ENCODE measurements at regions not wholly inside any gene's neighbourhood (a gene's known extent, or its start where the extent isn't known, plus 50 kb on each side); places are given as distances from the start of the nearest gene placed in this dataset.

GRCh38 chr16:59729613-59730012 lies 995.5 kb upstream of the GOT2 start:
- no peak for TF ChIP-seq JUND (IDR thresholded peaks at IDR 0.05; ENCODE audit: low read depth)
- DNase-seq (ENCODE audit: low read depth in 1 of 2, low spot score in 1 of 2) = no peak
- in situ Hi-C loops (cut with HindIII; ENCODE audit: low pct_unique_long_range_greater_than_20kb, low sequenced_read_pairs) = no loop called here

GRCh38 chr16:59719121-59719520 lies 985.0 kb upstream of the GOT2 start:
- in situ Hi-C loops (cut with HindIII; ENCODE audit: low pct_unique_long_range_greater_than_20kb, low sequenced_read_pairs) = no loop called here
- TF ChIP-seq JUND (IDR thresholded peaks at IDR 0.05; ENCODE audit: low read depth) = no peak
- no peak for DNase-seq (ENCODE audit: low read depth in 1 of 2, low spot score in 1 of 2)

- in situ Hi-C loops (cut with HindIII; ENCODE audit: low pct_unique_long_range_greater_than_20kb, low sequenced_read_pairs) = no loop called here
These were observed 973.5 kb upstream of the GOT2 start for GRCh38 chr16:59707436-59708226.

GRCh38 chr16:59701963-59702930 lies 968.1 kb upstream of the GOT2 start:
- in situ Hi-C loops (cut with HindIII; ENCODE audit: low pct_unique_long_range_greater_than_20kb, low sequenced_read_pairs) = no loop called here
- DNase-seq (ENCODE audit: low read depth in 1 of 2, low spot score in 1 of 2) = no peak
- TF ChIP-seq JUND (IDR thresholded peaks at IDR 0.05; ENCODE audit: low read depth) = no peak

More at GRCh38 chr16:59707436-59708226, 973.5 kb upstream of the GOT2 start:
- no peak for DNase-seq (ENCODE audit: low read depth in 1 of 2, low spot score in 1 of 2)
- TF ChIP-seq JUND (IDR thresholded peaks at IDR 0.05; ENCODE audit: low read depth) = no peak

GRCh38 chr16:59699786-59700185 lies 965.7 kb upstream of the GOT2 start:
- in situ Hi-C loops (cut with HindIII; ENCODE audit: low pct_unique_long_range_greater_than_20kb, low sequenced_read_pairs) = no loop called here
- TF ChIP-seq JUND (IDR thresholded peaks at IDR 0.05; ENCODE audit: low read depth) = no peak
- no peak for DNase-seq (ENCODE audit: low read depth in 1 of 2, low spot score in 1 of 2)

GRCh38 chr16:59698346-59699020 lies 964.4 kb upstream of the GOT2 start:
- in situ Hi-C loops (cut with HindIII; ENCODE audit: low pct_unique_long_range_greater_than_20kb, low sequenced_read_pairs) = no loop called here
- no peak for TF ChIP-seq JUND (IDR thresholded peaks at IDR 0.05; ENCODE audit: low read depth)
- no peak for DNase-seq (ENCODE audit: low read depth in 1 of 2, low spot score in 1 of 2)

GRCh38 chr16:59697761-59698160 lies 963.6 kb upstream of the GOT2 start:
- no peak for TF ChIP-seq JUND (IDR thresholded peaks at IDR 0.05; ENCODE audit: low read depth)
- DNase-seq (ENCODE audit: low read depth in 1 of 2, low spot score in 1 of 2) = no peak
- in situ Hi-C loops (cut with HindIII; ENCODE audit: low pct_unique_long_range_greater_than_20kb, low sequenced_read_pairs) = no loop called here

- no peak for DNase-seq (ENCODE audit: low read depth in 1 of 2, low spot score in 1 of 2)
- in situ Hi-C loops (cut with HindIII; ENCODE audit: low pct_unique_long_range_greater_than_20kb, low sequenced_read_pairs) = no loop called here
- TF ChIP-seq JUND (IDR thresholded peaks at IDR 0.05; ENCODE audit: low read depth) = no peak
These were observed 963.1 kb upstream of the GOT2 start for GRCh38 chr16:59697236-59697635.

GRCh38 chr16:59696495-59696894 lies 962.4 kb upstream of the GOT2 start:
- in situ Hi-C loops (cut with HindIII; ENCODE audit: low pct_unique_long_range_greater_than_20kb, low sequenced_read_pairs) = no loop called here
- TF ChIP-seq JUND (IDR thresholded peaks at IDR 0.05; ENCODE audit: low read depth) = no peak

GRCh38 chr16:59690216-59690615 lies 956.1 kb upstream of the GOT2 start:
- in situ Hi-C loops (cut with HindIII; ENCODE audit: low pct_unique_long_range_greater_than_20kb, low sequenced_read_pairs) = no loop called here

More at GRCh38 chr16:59696495-59696894, 962.4 kb upstream of the GOT2 start:
- DNase-seq (ENCODE audit: low read depth in 1 of 2, low spot score in 1 of 2) = no peak

GRCh38 chr16:59688006-59688405 lies 953.9 kb upstream of the GOT2 start:
- in situ Hi-C loops (cut with HindIII; ENCODE audit: low pct_unique_long_range_greater_than_20kb, low sequenced_read_pairs) = no loop called here
- TF ChIP-seq JUND (IDR thresholded peaks at IDR 0.05; ENCODE audit: low read depth) = no peak
- DNase-seq (ENCODE audit: low read depth in 1 of 2, low spot score in 1 of 2) = no peak

More at GRCh38 chr16:59690216-59690615, 956.1 kb upstream of the GOT2 start:
- no peak for DNase-seq (ENCODE audit: low read depth in 1 of 2, low spot score in 1 of 2)
- no peak for TF ChIP-seq JUND (IDR thresholded peaks at IDR 0.05; ENCODE audit: low read depth)

GRCh38 chr16:59686405-59686804 lies 952.3 kb upstream of the GOT2 start:
- in situ Hi-C loops (cut with HindIII; ENCODE audit: low pct_unique_long_range_greater_than_20kb, low sequenced_read_pairs) = no loop called here
- DNase-seq (ENCODE audit: low read depth in 1 of 2, low spot score in 1 of 2) = no peak
- no peak for TF ChIP-seq JUND (IDR thresholded peaks at IDR 0.05; ENCODE audit: low read depth)
